T-cell (primary cell): ENCODE measurements at regions not wholly inside any gene's neighbourhood (a gene's known extent, or its start where the extent isn't known, plus 50 kb on each side); places are given as distances from the start of the nearest gene placed in this dataset.
"Not testable (repeated sequence)": the region's sequence is repeated elsewhere in the genome, so short reads cannot be mapped to it uniquely, and the experiment has no call there.

Experiments used
- ATAC-seq, 4 experiments: fragments of 200-7000 bp in 3 of 4; fragments of 150-1000 bp in 1 of 4; cut with Tn5 transposase; replicated peaks in 1 of 4; 1 replicate in 3 of 4; 2 replicates in 1 of 4; pipeline ENCODE4 v1.10.0; 2021; ENCODE audit warnings: moderate library complexity in 3 of 4, mild to moderate bottlenecking in 2 of 4, moderate number of reproducible peaks in 1 of 4
- CTCF ChIA-PET, 2 donors: fragments of 300-600 bp; sonication (Branson Sonifier 250); formaldehyde crosslinking; loops; one replicate each; lab custom pipeline; 2022; ENCODE audit warnings: antibody characterized with exemption in 2 of 2; lab: Charles Lee
- POLR2A ChIA-PET, 2 donors: fragments of 300-600 bp; sonication (Branson Sonifier 250); formaldehyde crosslinking; loops; one replicate each; lab custom pipeline; 2022; ENCODE audit warnings: antibody characterized with exemption in 2 of 2; lab: Charles Lee
- DNase-seq, 35 experiments: peaks; one replicate each; pipeline versions ENCODE4 v3.0.0 to v3.0.0-alpha.2; 2013 to 2023
- H3K27ac ChIP-seq: one replicate; pipeline ENCODE4 v1.5.1; 2013; ENCODE audit warnings: low read length
- H3K27me3 ChIP-seq, 2 experiments: replicated peaks in 1 of 2; 1 replicate in 1 of 2; 2 replicates in 1 of 2; pipeline versions ENCODE4 v1.6.1 to v1.7.0; 2013; ENCODE audit warnings: low read length in 1 of 2, mixed read lengths in 1 of 2; ENCODE audit not compliant: control insufficient read depth in 2 of 2, insufficient read depth in 2 of 2; ENCODE audit errors: extremely low read depth in 1 of 2
- H3K36me3 ChIP-seq, 2 donors: 1 replicate in 1 of 2; 2 replicates in 1 of 2; pipeline versions ENCODE4 v1.6.1 to v1.7.0; 2013; ENCODE audit warnings: low read length in 1 of 2; ENCODE audit not compliant: control insufficient read depth in 2 of 2, insufficient read depth in 1 of 2; ENCODE audit errors: extremely low read depth in 1 of 2
- H3K4me1 ChIP-seq, 2 experiments: 1 replicate in 1 of 2; 2 replicates in 1 of 2; pipeline versions ENCODE4 v1.6.1 to v1.7.0; 2013; ENCODE audit warnings: low read length in 2 of 2, mixed read lengths in 1 of 2; ENCODE audit not compliant: insufficient read depth in 2 of 2, control insufficient read depth in 1 of 2; ENCODE audit errors: extremely low read depth in 1 of 2
- H3K4me3 ChIP-seq, 2 donors: 1 replicate in 1 of 2; 2 replicates in 1 of 2; pipeline versions ENCODE4 v1.5.1 to v1.7.0; 2013; ENCODE audit warnings: mild to moderate bottlenecking in 2 of 2, low read length in 1 of 2, moderate library complexity in 1 of 2; ENCODE audit not compliant: control insufficient read depth in 1 of 2; ENCODE audit errors: extremely low read depth in 1 of 2
- H3K9me3 ChIP-seq: 2 replicates; pipeline ENCODE4 v1.7.0; 2013
- H3K27ac Mint-ChIP-seq, 2 donors: one replicate each; pipeline ENCODE4 v1.8.0; 2020 to 2021; ENCODE audit warnings: mild to moderate bottlenecking in 2 of 2, mixed read lengths in 2 of 2
- H3K27me3 Mint-ChIP-seq, 2 donors: one replicate each; pipeline ENCODE4 v1.8.0; 2021 to 2022; ENCODE audit warnings: mixed read lengths in 2 of 2
- H3K36me3 Mint-ChIP-seq: one replicate; pipeline ENCODE4 v1.8.0; 2021; ENCODE audit warnings: mixed read lengths
- H3K4me1 Mint-ChIP-seq, 3 donors: one replicate each; pipeline ENCODE4 v1.8.0; 2020 to 2022; ENCODE audit warnings: mixed read lengths in 3 of 3, mild to moderate bottlenecking in 1 of 3
- H3K4me3 Mint-ChIP-seq, 3 donors: one replicate each; pipeline ENCODE4 v1.8.0; 2020 to 2022; ENCODE audit warnings: mild to moderate bottlenecking in 3 of 3, mixed read lengths in 3 of 3, moderate library complexity in 3 of 3
- H3K9me3 Mint-ChIP-seq, 3 donors: one replicate each; pipeline ENCODE4 v1.8.0; 2020 to 2022; ENCODE audit warnings: mixed read lengths in 3 of 3
- WGBS: methylation state at CpG from one replicate; pipeline ENCODE4 v1.1.5; 2013; ENCODE audit warnings: missing lambda C conversion rate; ENCODE audit not compliant: insufficient coverage; 5-methylcytosine and 5-hydroxymethylcytosine counted together

- Histone ChIP-seq H3K36me3 (no peaks in the 10 kb centered on the region), H3K4me3 (no peak overlapping the region), H3K27me3 (peaks cover 0 to 16% of the 10 kb centered on the region in 2 experiments), H3K4me1 (no peaks in the 10 kb centered on the region), H3K9me3 (no peaks in the 10 kb centered on the region), H3K27ac (no peak overlapping the region)
- CTCF ChIA-PET = no interaction called here
- H3K27ac Mint-ChIP-seq = no peak overlapping the region
- H3K4me1 Mint-ChIP-seq = no peaks in the 10 kb centered on the region
- no peaks in the 10 kb centered on the region for H3K27me3 Mint-ChIP-seq
- H3K36me3 Mint-ChIP-seq = no peaks in the 10 kb centered on the region
- no peak overlapping the region for H3K4me3 Mint-ChIP-seq
- no peak for DNase-seq
- ATAC-seq = no peak
- POLR2A ChIA-PET = no interaction called here
- H3K9me3 Mint-ChIP-seq = peaks cover 0 to 3% (median 2%) of the 10 kb centered on the region in 3 donors
Observed at GRCh38 chr4:79253168-79253567, 72.7 kb downstream of the NAA11 start.

GRCh38 chr4:79250887-79251286 is 75.0 kb downstream of the NAA11 start:
- H3K27ac ChIP-seq = no peak overlapping the region
- H3K9me3 Mint-ChIP-seq = peaks cover 0 to 3% (median 2%) of the 10 kb centered on the region in 3 donors
- no peaks in the 10 kb centered on the region for H3K36me3 Mint-ChIP-seq
- no peak for ATAC-seq
- no peaks in the 10 kb centered on the region for H3K4me1 ChIP-seq
- H3K27me3 ChIP-seq = peaks cover 0 to 16% of the 10 kb centered on the region in 2 experiments
- no peaks in the 10 kb centered on the region for H3K9me3 ChIP-seq
- DNase-seq = no peak
- no peak overlapping the region for H3K4me3 ChIP-seq
- H3K27ac Mint-ChIP-seq = no peak overlapping the region
- whole genome bisulfite sequencing = 85% methylated on average over 2 of the region's 4 CpGs
- ChIA-PET POLR2A (no interaction called here), CTCF (no interaction called here)
- no peaks in the 10 kb centered on the region for H3K4me1 Mint-ChIP-seq
- H3K4me3 Mint-ChIP-seq = no peak overlapping the region
- no peaks in the 10 kb centered on the region for H3K36me3 ChIP-seq
- peaks cover 0 to 4% of the 10 kb centered on the region in 2 donors for H3K27me3 Mint-ChIP-seq

- Mint-ChIP-seq H3K4me3 (no peak overlapping the region), H3K4me1 (no peaks in the 10 kb centered on the region)
- DNase-seq = no peak
Observed at GRCh38 chr4:79249881-79250503, 75.9 kb downstream of the NAA11 start.

GRCh38 chr4:79248610-79249009 is 77.3 kb downstream of the NAA11 start:
- no peaks in the 10 kb centered on the region for H3K36me3 Mint-ChIP-seq
- H3K4me3 Mint-ChIP-seq = no peak overlapping the region

More at GRCh38 chr4:79249881-79250503, 75.9 kb downstream of the NAA11 start:
- Mint-ChIP-seq H3K27me3 (peaks cover 0 to 4% of the 10 kb centered on the region in 2 donors), H3K27ac (no peak overlapping the region), H3K9me3 (peaks cover 0 to 3% (median 2%) of the 10 kb centered on the region in 3 donors), H3K36me3 (no peaks in the 10 kb centered on the region)
- no peaks in the 10 kb centered on the region for H3K9me3 ChIP-seq
- no peak overlapping the region for H3K4me3 ChIP-seq
- no peaks in the 10 kb centered on the region for H3K36me3 ChIP-seq
- no peak for ATAC-seq
- CTCF ChIA-PET = no interaction called here
- no peak overlapping the region for H3K27ac ChIP-seq
- POLR2A ChIA-PET = no interaction called here
- peaks cover 0 to 16% of the 10 kb centered on the region in 2 experiments for H3K27me3 ChIP-seq
- H3K4me1 ChIP-seq = no peaks in the 10 kb centered on the region
- WGBS = 59% methylated on average over 7 of the region's 12 CpGs

GRCh38 chr4:79247695-79248394 is 78.0 kb downstream of the NAA11 start:
- Histone ChIP-seq H3K27ac (no peak overlapping the region), H3K4me1 (no peaks in the 10 kb centered on the region), H3K9me3 (no peaks in the 10 kb centered on the region), H3K27me3 (peaks cover 0 to 16% of the 10 kb centered on the region in 2 experiments), H3K36me3 (no peaks in the 10 kb centered on the region), H3K4me3 (no peak overlapping the region)
- H3K9me3 Mint-ChIP-seq = peaks cover 0 to 6% (median 3%) of the 10 kb centered on the region in 3 donors
- CTCF ChIA-PET = no interaction called here
- WGBS = 67% methylated on average over 3 of the region's 6 CpGs
- H3K36me3 Mint-ChIP-seq = no peaks in the 10 kb centered on the region
- ATAC-seq (no peak), DNase-seq (no peak)
- H3K27ac Mint-ChIP-seq = no peak overlapping the region
- peaks cover 0 to 4% of the 10 kb centered on the region in 2 donors for H3K27me3 Mint-ChIP-seq
- POLR2A ChIA-PET = no interaction called here
- no peaks in the 10 kb centered on the region for H3K4me1 Mint-ChIP-seq
- H3K4me3 Mint-ChIP-seq = no peak overlapping the region

More at GRCh38 chr4:79248610-79249009, 77.3 kb downstream of the NAA11 start:
- WGBS = 92% methylated on average over 4 of the region's 5 CpGs
- Histone ChIP-seq H3K27me3 (peaks cover 0 to 16% of the 10 kb centered on the region in 2 experiments), H3K9me3 (no peaks in the 10 kb centered on the region), H3K4me3 (no peak overlapping the region), H3K27ac (no peak overlapping the region), H3K4me1 (no peaks in the 10 kb centered on the region), H3K36me3 (no peaks in the 10 kb centered on the region)
- Mint-ChIP-seq H3K27ac (no peak overlapping the region), H3K4me1 (no peaks in the 10 kb centered on the region), H3K9me3 (peaks cover 0 to 3% (median 2%) of the 10 kb centered on the region in 3 donors), H3K27me3 (peaks cover 0 to 4% of the 10 kb centered on the region in 2 donors)
- DNase-seq = no peak
- POLR2A ChIA-PET = interaction anchor here in 1 of 2 donors (1.0 kb wide), 1 partner anchor 105 kb away, joined by 5 read pairs; no protein-coding TSS in a partner anchor
- CTCF ChIA-PET = no interaction called here
- no peak for ATAC-seq

GRCh38 chr4:79245200-79245940 is 80.5 kb downstream of the NAA11 start:
- H3K27ac ChIP-seq, H3K27me3 Mint-ChIP-seq, H3K4me1 Mint-ChIP-seq, CTCF ChIA-PET, H3K27ac Mint-ChIP-seq, DNase-seq, H3K9me3 Mint-ChIP-seq, H3K9me3 ChIP-seq, H3K36me3 ChIP-seq, H3K36me3 Mint-ChIP-seq, ATAC-seq, H3K4me1 ChIP-seq, POLR2A ChIA-PET, H3K4me3 ChIP-seq, H3K4me3 Mint-ChIP-seq: not testable (repeated sequence)
- peaks cover 0 to 16% of the 10 kb centered on the region in 2 experiments for H3K27me3 ChIP-seq
- WGBS = 85% methylated on average over 24 of the region's 44 CpGs
